ENCODE measurements at regions not wholly inside any gene's neighbourhood (a gene's known extent, or its start where the extent isn't known, plus 50 kb on each side); places are given as distances from the start of the nearest gene placed in this dataset.
"Not testable (repeated sequence)": the region's sequence is repeated elsewhere in the genome, so short reads cannot be mapped to it uniquely, and the experiment has no call there.

GRCh38 chr6:141403103-141403502 is 729.6 kb upstream of the GJE1 start:
- intact Hi-C loops (cut with DNase I), result loop anchor here (2.0 to 5.0 kb wide), 6 partner anchors 42 to 626 kb away; no protein-coding TSS in a partner anchor
- ATAC-seq (peak; percentile 76), DNase-seq (ENCODE audit: missing footprints) (no peak)

GRCh38 chr6:141402489-141402888 is 730.2 kb upstream of the GJE1 start:
- intact Hi-C loops (cut with DNase I), result loop anchor here (2.0 to 5.0 kb wide), 6 partner anchors 42 to 625 kb away; no protein-coding TSS in a partner anchor
- ATAC-seq (peak; percentile 86), DNase-seq (ENCODE audit: missing footprints) (no peak)

GRCh38 chr6:141401851-141402250 is 730.9 kb upstream of the GJE1 start:
- ATAC-seq (no peak), DNase-seq (ENCODE audit: missing footprints) (no peak)
- intact Hi-C loops (cut with DNase I), result loop anchor here (2.0 to 5.0 kb wide), 6 partner anchors 41 to 625 kb away; no protein-coding TSS in a partner anchor

- ATAC-seq, result no peak
- intact Hi-C loops (cut with DNase I), result loop anchor here (5.0 kb wide), 4 partner anchors 61 to 624 kb away; no protein-coding TSS in a partner anchor
- no peak for DNase-seq (ENCODE audit: missing footprints)
Observed at GRCh38 chr6:141401168-141401567, 731.6 kb upstream of the GJE1 start.

- DNase-seq (ENCODE audit: missing footprints) (no peak), ATAC-seq (no peak)
- intact Hi-C loops (cut with DNase I), result no loop called here
Observed at GRCh38 chr6:141398949-141399348, 733.8 kb upstream of the GJE1 start.

GRCh38 chr6:141395443-141396008 is 737.2 kb upstream of the GJE1 start:
- ATAC-seq (no peak), DNase-seq (ENCODE audit: missing footprints) (no peak)
- intact Hi-C loops (cut with DNase I), result no loop called here

GRCh38 chr6:141394565-141395051 is 738.1 kb upstream of the GJE1 start:
- ATAC-seq (no peak), DNase-seq (ENCODE audit: missing footprints) (peak; percentile 58)
- intact Hi-C loops (cut with DNase I), result no loop called here

- ATAC-seq, result no peak
- no peak for DNase-seq (ENCODE audit: missing footprints)
Observed at GRCh38 chr6:141394125-141394536, 738.6 kb upstream of the GJE1 start.

GRCh38 chr6:141393405-141394124 is 739.2 kb upstream of the GJE1 start:
- intact Hi-C loops (cut with DNase I), result no loop called here
- ATAC-seq (no peak), DNase-seq (ENCODE audit: missing footprints) (no peak)

More at GRCh38 chr6:141394125-141394536, 738.6 kb upstream of the GJE1 start:
- intact Hi-C loops (cut with DNase I), result no loop called here

- ATAC-seq; intact Hi-C loops (cut with DNase I); DNase-seq (ENCODE audit: missing footprints): not testable (repeated sequence)
Observed at GRCh38 chr6:141391135-141391534, 741.6 kb upstream of the GJE1 start.

- intact Hi-C loops (cut with DNase I), result no loop called here
- ATAC-seq (no peak), DNase-seq (ENCODE audit: missing footprints) (no peak)
Observed at GRCh38 chr6:141388666-141389065, 744.1 kb upstream of the GJE1 start.

GRCh38 chr6:141370438-141370837 is 762.3 kb upstream of the GJE1 start:
- no peak for DNase-seq (ENCODE audit: missing footprints)
- intact Hi-C loops (cut with DNase I), result no loop called here
- no peak for ATAC-seq

GRCh38 chr6:141366796-141367195 is 765.9 kb upstream of the GJE1 start:
- ATAC-seq; DNase-seq (ENCODE audit: missing footprints); intact Hi-C loops (cut with DNase I): not testable (repeated sequence)

GRCh38 chr6:141364694-141365093 is 768.0 kb upstream of the GJE1 start:
- intact Hi-C loops (cut with DNase I), result no loop called here
- no peak for DNase-seq (ENCODE audit: missing footprints)
- ATAC-seq, result no peak

GRCh38 chr6:141364232-141364631 is 768.5 kb upstream of the GJE1 start:
- intact Hi-C loops (cut with DNase I), result no loop called here
- no peak for ATAC-seq
- DNase-seq (ENCODE audit: missing footprints), result no peak

- no peak for ATAC-seq
- intact Hi-C loops (cut with DNase I), result loop anchor here (2.0 kb wide), 1 partner anchor 41 kb away; no protein-coding TSS in a partner anchor
Observed at GRCh38 chr6:141361559-141361958, 771.2 kb upstream of the GJE1 start.

GRCh38 chr6:141359953-141360352 is 772.8 kb upstream of the GJE1 start:
- intact Hi-C loops (cut with DNase I), result loop anchor here (2.0 to 10.0 kb wide), 2 partner anchors 43 to 195 kb away; no protein-coding TSS in a partner anchor
- DNase-seq (ENCODE audit: missing footprints), result no peak
- peak; percentile 91 for ATAC-seq

More at GRCh38 chr6:141361559-141361958, 771.2 kb upstream of the GJE1 start:
- no peak for DNase-seq (ENCODE audit: missing footprints)

- no peak for DNase-seq (ENCODE audit: missing footprints)
- ATAC-seq, result no peak
- intact Hi-C loops (cut with DNase I), result loop anchor here (10.0 kb wide), 1 partner anchor 190 kb away; no protein-coding TSS in a partner anchor
Observed at GRCh38 chr6:141354191-141354955, 778.4 kb upstream of the GJE1 start.

GRCh38 chr6:141351721-141352120 is 781.0 kb upstream of the GJE1 start:
- intact Hi-C loops (cut with DNase I), result loop anchor here (10.0 kb wide), 1 partner anchor 187 kb away; no protein-coding TSS in a partner anchor
- DNase-seq (ENCODE audit: missing footprints), result no peak
- ATAC-seq, result no peak
